HG02678 (cell line): ENCODE measurements at regions not wholly inside any gene's neighbourhood (a gene's known extent, or its start where the extent isn't known, plus 50 kb on each side); places are given as distances from the start of the nearest gene placed in this dataset.
"Not testable (repeated sequence)": the region's sequence is repeated elsewhere in the genome, so short reads cannot be mapped to it uniquely, and the experiment has no call there.

Experiments used
- ATAC-seq: cut with Tn5 transposase; IDR thresholded peaks from one replicate; pipeline ENCODE4 v1.9.1; 2021; ENCODE audit warnings: mild to moderate bottlenecking, moderate library complexity; ENCODE audit not compliant: unreplicated experiment

DNA sequence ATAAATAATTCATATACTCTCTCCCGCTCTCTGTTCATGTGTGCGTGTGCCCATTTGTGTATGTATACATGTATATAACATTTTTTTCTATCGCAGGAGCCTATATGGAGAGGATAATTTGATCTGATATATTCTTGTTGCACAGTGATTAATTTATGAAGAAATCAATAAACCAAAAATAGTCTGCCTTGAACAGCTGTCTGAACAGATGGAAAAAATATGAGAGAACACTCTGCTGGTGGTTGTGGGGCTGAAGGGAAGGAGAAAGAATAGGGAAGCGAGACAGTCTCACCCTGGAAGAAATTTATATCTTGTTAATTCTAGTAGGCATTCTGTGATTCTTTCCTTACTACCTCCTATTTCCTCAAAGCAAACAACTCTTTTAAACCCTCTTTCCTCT lies 96.6 kb upstream of the B3GAT2 start:
- ATAC-seq, result no peak

DNA sequence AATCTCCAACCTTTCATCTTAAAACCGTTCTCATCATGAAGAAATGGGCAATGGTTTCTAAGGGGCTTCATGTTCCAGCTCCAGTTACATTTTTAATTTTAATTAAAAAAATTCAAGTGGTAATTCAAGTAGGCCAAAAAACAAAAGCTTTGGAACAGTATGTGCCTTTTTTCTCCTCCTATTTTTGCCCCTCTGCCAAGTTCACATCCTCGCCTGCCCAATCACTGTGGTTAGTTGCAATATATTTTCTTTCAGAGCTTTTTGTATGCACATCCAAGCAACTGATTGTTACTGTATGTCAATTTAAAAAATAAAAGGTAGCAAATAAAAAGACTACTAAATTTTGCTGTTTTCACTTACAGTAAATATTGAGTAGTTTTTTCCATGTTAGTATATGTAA lies 99.8 kb upstream of the B3GAT2 start:
- no peak for ATAC-seq

DNA sequence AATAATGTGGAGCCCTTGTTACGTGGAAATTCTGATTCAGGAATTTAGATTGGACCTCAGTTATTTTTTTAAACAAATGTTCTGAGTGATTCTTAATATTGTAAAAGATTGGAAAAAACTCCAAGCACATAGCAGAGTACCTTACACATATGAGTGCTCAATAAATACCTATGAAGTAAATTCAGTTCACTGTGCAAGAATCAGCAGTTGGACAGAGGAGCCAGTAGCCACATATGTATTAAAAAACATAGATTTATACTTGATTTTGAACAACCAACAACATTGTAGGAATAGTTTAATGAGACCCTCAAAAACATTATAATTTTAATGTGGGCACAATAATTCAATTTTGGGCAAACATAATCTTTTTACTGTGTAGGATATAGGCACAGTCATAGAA lies 109.3 kb upstream of the B3GAT2 start:
- no peak for ATAC-seq

DNA sequence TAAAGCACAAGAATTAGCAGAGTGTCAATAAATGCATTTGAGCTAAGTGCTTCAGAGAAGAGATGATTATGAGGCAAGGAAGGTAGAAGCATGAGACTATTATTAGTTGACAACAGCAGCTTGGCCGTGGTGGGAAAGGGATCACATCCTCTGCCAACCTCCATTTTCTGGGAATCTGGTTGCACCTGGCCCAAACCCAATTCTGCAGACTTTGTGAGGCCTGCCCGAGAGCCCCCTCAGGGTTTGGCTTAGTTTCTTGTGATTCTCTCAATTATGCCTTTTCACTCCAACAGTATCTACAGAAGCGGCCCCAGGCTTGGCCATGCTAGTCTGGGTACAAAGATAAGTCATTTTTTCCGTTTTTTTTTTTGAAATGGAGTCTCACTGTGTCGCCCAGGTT lies 111.0 kb upstream of the B3GAT2 start:
- ATAC-seq, result no peak

DNA sequence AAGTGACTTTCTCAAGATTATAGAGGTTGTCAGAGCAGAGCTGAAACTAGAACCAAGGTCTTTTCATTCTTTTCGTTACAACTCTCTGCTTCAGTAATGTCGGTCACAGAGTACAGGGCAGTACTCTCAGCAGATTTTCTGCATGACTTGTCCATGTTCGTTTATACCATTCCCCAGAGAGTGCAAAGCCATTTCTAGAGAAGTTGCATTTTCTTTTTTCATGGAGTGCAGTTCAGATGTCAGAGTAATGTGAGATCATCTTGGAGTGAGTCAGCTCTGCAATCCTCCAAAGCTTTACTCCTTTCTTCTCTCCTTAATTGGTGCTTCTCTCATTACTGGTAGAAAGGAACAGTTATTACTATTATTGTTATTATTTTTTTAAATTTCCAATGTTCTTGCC lies 115.6 kb upstream of the B3GAT2 start:
- no peak for ATAC-seq

DNA sequence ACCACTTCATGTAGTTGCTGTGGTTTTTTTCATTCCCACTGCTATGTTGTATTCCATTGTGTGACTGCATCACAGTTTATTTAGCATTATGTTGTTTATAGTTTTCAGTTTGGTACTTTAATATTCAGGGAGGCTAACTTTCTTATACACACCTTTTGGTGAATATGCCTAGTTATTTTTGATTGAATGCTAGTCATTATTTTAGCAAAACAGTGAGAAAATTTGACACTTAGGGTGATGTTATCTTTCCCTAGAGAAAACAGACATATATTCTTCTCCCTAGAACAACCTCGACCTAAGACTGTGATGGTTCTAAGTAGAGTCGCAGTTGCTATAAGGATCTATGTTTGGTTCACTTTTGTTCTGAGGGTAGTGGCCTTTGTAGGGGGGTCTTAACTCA lies 120.8 kb upstream of the B3GAT2 start:
- ATAC-seq, result no peak

DNA sequence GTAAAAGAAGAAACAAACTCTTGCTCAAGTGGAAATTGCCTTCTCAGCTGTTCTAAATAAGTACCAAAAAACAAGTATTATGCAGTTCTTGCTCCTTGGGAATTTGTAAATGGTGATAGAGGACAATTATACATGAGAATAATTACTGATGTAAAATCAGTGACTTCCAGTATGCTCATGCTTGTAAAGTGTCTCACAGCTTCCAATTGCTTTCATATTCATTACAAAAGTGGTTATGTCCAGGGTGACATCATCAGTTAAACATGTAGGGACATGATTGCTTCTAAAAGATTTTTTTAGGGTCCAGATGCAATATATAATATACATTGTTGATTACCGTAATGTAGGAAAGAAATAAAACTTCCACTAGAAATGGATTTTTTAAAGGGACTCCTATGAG lies 122.8 kb upstream of the B3GAT2 start:
- ATAC-seq, result no peak

DNA sequence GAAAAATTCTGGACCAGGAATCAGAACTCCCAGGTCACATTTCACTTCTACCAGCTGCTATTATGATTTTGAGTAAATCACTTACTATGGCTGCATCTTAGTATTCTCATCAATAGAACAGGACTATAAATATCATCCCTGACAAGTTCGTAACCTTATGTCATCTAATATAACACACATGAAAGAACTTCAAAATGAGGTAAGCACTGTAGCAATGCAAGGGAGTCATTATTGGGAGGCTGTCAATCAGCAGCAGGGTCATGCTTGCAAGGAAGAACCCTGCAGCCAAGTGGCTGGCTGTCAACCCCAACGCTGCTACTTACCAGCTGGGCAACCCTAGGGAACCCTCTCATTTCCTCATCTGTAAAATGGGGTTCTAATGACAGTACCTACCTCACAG lies 123.3 kb upstream of the B3GAT2 start:
- ATAC-seq, result no peak

DNA sequence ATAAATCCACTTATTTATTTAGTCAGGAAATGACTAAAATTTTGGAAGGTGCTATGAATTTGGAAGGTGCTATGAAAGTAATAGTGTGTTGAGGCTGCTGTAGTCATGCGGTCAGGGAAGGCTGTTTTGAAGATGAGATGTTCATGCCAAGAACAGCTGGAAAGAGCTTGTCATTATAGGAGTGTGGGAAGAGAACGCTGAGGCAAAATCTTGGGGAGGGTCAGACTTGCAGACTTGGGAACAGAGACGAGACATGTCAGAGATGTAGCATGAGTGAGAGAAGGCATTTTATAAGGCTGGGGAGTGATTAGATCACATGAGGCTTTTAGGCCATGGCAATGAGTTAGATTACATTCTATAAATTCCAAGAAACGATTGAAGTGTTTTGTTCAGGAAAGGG lies 124.0 kb upstream of the B3GAT2 start:
- no peak for ATAC-seq

DNA sequence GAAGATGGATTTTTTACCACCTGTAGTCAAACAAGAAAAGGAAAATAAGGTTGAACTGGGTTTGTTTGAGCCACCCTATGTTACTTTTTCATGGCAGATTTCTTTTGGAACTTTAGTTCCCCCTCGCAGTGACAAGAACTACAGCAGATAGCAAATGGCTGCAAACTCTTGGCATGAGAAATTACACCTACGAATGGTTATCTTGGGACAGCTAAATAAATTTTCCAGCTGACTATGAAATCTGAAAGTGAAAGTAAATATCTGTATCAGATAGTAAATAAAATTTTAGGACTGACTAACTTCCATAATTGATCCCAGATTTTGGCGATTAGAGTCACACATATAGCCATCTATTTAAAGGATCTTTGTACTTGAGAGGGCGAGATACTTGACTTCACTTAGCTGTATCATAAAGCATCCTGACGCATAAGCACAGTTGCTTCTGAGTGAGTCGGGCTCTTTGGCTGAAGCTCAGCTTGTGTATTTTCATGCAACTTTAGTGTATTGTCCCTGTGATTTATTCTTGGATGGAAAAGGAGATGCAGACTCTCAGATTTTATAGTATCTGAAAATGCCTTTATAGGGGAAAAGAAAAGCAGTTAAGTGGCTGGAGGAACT lies 125.3 kb upstream of the B3GAT2 start:
- ATAC-seq, result no peak

DNA sequence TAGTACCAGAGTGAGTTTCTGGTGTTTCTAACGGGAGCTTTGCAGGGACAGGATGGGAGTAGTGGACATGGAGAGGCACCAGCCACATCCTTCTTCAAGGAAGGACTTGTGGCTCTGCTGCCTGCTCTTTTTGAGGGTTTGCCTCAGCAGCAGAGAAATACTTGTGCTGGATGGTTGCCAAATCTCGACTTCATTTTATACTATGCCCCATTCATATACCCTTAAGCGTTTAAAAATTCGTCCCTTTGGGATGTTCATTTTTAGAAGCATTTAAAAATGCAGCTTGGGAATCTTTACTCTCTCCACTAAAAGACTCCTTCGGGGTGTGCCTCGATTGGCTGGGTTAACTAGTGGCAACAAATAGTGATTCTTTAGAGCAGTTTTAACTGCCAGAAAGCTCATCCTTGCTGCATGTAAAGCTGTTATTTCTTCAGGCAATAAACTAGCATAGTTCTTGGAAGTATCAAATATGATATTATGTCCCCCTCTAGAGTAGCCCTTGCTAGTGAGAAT lies 126.5 kb upstream of the B3GAT2 start:
- ATAC-seq, result no peak

DNA sequence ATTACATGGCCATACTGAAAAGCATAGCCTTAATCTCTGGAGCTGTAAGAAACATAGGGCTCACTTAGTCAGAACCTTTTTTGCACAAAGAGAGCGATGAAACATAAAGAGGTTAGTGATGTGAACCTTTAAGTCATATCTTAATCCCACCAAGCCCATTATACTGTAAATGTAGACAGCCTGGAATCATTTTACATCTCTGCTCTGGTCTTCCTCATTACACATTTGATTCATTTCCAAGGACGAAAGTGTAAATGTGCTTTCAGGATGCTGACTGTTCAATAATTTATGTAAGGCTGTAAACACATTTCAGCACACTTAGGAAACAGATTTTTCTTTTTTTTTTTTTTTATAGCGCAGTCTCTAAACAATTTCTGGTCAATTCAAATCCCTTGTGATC lies 131.3 kb upstream of the B3GAT2 start:
- no peak for ATAC-seq

DNA sequence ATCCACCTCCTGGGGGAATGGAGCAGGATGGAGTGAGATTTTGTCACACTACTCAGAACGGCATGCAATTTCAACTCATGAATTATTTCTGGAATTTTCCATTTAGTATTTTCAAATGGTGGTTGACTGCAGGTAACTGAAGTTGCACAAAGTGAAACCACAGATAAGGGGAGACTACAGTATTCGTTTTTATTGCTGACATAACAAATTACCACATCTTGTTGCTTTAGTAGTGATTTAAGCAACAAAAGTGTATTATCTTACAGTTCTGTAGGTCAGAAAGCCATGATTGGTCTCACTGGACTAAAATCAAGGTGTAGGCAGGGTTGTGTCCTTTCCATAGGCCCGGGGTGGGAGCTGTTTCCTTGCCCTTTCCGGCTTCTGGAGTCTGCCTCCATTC lies 133.4 kb upstream of the B3GAT2 start:
- no peak for ATAC-seq

DNA sequence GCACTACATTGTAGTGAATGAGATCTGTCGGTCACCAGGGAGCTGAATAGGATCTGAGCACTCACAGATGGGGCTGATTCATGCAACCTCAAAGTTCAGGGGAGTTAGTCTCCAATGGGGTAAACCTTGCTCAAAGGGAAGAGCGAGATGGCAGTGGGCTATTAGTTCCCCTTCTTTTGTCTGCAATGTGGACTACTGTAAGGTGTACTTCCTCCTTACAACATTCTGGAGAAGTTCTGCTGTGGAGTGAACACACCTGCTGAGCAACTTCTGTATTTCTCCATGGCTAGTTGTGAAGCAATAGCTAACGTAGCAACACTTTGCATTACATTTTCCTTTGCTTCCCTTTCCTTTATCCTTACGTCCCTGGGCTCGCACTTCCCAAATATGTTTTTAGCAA lies 134.3 kb upstream of the B3GAT2 start:
- ATAC-seq, result no peak

DNA sequence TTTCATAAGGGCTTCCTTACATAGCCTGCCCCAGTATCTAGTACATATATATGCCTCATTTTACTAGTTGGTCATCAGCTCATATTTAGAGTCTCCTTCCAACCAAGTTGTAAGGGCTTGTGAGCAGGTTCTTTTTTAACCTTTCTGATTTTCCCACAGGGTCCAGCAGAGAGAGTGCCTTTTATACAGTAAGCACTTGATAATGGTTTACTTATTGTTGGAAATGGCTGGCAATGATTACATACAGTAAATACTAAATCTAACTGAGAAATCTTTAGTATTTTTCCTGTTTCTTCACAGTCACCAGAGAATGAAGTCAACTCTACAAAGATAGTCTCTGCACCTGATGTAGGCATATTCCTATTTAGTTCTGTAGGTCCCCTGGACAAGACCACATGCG lies 135.1 kb upstream of the B3GAT2 start:
- ATAC-seq, result no peak

DNA sequence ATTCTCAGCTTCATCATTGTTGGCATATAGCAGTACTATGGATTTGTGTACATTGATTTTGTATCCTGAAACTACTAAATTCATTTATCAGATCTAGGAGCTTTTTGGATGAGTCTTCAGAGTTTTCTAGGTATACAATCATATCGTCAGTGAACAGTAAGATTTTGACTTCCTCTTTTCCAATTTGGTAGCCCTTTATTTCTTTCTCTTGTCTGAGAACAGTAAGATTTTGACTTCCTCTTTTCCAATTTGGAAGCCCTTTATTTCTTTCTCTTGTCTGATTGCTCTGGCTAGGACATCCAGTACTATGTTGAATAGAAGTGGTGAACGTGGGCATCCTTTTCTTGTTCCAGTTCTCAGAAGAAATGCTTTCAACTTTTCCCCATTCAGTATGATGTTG lies 140.4 kb upstream of the B3GAT2 start:
- not testable (repeated sequence) for ATAC-seq

DNA sequence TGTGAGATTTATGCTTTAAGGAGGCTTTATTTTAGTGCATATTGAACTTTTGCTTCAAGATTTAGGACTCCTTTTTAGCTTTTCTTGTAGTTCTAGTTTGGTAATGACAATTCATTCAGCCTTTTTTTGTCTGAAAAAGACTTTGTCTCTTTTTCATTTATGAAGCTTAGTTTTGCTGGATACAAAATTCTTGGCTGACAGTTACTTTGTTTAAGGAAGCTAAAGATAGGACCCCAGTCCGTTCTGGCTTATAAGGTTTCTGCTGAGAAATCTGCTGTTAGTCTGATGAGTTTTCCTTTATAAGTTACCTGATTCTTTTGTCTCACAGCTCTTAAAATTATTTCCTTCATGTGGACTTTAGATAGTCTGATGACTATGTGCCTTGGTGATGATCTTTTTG lies 142.8 kb upstream of the B3GAT2 start:
- ATAC-seq, result no peak

DNA sequence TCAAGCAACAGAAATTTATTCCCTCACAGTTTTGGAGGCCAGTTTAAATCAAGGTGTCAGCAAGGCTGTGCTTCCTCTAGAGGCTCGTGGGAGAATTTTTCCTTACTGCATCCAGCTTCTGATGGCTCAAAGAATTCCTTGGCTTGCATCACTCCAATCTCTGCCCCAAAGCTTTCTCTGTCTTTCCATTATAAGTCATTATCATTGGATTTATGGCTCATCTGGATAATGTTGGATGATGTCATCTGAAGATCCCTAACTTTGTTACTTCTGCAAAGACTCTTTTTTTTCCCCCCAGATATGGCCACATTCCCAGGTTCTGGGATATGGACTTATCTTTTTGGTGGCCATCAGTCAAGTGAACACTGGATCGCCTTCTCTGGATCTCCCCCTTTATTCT lies 146.3 kb upstream of the B3GAT2 start:
- ATAC-seq, result no peak

DNA sequence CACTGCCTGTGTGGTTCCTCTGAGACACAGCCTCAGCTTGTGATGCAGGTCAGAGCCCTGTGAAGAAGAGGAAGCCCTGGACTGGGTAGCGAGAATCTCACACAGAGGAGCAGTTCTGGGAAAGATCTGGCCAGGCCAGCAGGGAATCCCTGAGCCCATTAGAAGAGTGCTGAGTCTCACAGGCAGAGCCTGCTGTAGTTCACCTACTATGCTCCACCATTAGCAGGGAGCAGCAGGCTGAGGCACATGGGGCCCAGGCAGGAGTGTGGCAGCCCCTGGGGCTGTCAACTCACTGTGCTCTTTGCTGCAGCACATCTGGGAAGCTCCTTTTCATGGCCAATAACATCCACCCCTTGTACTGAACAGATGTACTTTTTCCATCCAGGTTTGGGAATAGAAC lies 146.8 kb upstream of the B3GAT2 start:
- no peak for ATAC-seq

DNA sequence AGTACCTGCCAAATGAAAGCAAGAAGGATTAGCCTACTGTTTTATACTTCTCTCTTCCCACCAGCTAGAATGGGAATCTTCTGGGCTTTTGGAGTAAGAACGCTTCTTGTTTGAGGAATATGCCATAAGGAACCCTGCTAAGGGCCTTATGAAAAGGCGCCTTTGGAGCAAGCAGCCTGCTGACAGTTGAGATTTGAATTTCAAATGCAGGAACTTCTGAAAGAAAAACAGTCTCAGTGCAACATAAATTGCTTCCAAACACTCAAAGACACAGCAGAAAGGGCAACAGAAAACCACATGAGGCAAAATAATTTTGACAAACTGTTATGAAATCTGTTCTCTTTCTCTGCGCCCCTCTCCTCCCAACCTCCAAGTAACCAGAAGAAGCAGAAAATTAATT lies 149.4 kb upstream of the B3GAT2 start:
- ATAC-seq, result no peak

DNA sequence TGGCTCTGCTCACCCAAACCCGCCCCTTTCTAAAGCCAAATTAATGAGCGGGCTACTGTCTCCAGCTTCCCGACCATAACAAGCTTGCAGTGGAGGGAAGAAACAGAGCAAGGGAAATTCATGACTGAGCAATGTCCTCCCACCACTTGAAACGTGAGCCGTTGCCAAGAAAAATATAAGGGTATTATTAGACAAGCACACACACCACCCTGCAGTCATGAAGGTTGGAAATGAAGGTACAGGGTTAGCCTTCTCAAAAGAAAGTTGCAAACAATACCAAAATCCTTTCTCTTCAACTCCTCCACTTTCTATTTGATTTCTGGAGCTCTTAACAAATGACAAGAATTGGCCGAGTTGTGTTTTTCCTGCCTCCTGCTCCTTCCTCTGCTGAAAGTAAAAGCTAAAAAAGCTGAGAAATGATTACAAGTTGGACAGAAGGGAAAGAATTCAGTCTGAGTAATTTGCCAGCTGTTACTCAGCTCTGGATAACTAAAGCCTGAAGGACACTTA lies 151.1 kb upstream of the B3GAT2 start:
- no peak for ATAC-seq

DNA sequence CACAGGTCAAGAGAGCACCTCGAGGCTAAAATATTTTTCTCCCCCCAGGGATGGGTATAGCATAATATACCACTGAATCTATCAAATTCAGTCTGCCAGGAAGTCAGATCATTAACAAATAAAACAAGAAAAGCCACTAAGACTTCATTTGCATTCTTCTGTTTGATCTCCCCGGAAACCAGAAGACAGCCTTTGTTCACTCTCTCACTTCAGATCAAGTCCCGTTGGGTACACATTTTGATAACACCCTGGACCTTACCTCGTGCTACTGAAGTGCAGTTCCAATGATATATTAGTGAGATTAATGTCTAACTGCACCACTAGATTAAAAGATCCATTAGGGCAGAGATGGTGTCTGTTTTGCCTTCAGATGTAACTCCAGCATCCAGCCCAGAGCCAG lies 157.7 kb upstream of the B3GAT2 start:
- no peak for ATAC-seq

DNA sequence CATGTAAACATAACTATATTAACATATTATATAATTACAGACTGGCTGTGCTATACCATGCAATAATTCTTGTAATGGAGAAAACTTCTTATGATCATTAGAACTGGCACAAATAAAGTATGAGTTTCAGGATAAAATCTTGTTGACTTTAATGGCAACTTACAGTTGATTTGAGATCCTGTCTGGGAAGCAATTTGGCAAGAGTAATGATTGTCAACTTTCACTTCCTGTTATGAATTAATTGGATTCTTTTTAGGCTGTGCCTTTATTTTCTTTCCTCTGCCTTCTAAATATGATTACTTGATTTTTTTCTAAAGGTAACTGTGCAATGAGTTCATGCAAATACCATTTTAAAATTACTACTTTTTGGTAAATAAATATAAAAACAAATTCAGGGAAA lies 158.1 kb upstream of the B3GAT2 start:
- no peak for ATAC-seq
